ENCODE measurements at regions not wholly inside any gene's neighbourhood (a gene's known extent, or its start where the extent isn't known, plus 50 kb on each side); places are given as distances from the start of the nearest gene placed in this dataset.

DNA sequence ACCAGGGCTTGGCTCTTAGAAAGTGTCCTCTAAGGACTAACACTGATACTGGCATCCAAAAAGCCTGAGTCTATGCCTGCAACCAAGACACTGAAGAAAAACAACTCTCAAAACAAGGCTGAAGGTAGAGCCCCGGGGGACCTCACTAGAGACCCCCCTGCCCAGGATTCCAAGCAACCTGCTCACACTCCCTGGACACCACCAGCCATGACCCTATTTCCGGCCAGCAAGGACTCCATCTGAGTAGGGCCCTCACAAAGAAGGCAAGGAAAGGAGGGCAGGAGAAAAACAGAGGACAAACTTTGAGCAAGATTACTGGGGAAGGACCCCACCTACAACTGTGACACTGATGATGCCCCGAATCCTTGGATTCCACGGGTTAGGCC, 343.1 kb downstream of the NPHP4 start:
- Histone ChIP-seq H3K4me1 (ENCODE audit: low read depth) (no peaks in the 10 kb centered on the region), H3K36me3 (ENCODE audit: low read depth) (no peaks in the 10 kb centered on the region), H3K9me3 (no peaks in the 10 kb centered on the region), H3K4me3 (no peak overlapping the region)
- DNase-seq (no peak), ATAC-seq (no peak)
- TF ChIP-seq, protein P1, sequence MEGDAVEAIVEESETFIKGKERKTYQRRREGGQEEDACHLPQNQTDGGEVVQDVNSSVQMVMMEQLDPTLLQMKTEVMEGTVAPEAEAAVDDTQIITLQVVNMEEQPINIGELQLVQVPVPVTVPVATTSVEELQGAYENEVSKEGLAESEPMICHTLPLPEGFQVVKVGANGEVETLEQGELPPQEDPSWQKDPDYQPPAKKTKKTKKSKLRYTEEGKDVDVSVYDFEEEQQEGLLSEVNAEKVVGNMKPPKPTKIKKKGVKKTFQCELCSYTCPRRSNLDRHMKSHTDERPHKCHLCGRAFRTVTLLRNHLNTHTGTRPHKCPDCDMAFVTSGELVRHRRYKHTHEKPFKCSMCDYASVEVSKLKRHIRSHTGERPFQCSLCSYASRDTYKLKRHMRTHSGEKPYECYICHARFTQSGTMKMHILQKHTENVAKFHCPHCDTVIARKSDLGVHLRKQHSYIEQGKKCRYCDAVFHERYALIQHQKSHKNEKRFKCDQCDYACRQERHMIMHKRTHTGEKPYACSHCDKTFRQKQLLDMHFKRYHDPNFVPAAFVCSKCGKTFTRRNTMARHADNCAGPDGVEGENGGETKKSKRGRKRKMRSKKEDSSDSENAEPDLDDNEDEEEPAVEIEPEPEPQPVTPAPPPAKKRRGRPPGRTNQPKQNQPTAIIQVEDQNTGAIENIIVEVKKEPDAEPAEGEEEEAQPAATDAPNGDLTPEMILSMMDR (IDR thresholded peaks at IDR 0.05), result no peak
- intact Hi-C loops (cut with DNase I, micrococcal nuclease), result no loop called here

DNA sequence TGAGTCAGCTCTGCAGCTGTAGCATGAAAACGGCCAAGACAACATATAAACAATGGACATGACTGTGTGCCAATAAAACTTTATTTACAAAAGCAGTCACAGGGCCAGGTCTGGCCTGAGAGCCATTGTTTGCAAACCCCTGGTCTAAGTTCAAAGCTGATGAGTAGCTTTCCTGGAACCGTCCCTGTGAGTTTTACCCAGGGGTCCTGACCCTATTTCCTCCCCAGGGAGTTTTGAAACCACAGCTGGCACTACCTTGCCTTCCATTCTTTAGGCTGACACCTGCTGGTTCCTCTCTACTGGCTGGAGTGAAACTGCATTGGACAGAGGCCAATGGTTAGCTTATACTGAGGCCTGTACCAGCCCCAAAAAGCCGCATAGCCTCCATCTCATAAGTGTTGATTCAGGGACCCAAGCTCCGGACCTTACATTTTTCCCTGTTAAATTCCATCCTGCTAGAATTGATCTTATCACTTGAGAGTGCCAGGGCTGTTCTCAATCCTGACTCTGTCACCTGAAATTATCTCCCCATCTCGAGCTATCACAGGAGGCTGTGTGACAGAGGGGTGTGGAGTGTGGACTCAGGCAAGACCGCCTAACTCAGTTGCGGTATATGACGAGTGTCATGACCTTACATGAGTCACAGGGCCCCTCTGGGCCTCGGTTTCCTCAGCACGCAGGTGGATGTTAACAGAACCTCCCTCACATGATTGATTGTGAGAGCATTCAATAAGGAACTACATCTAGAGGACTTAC, 343.6 kb downstream of the NPHP4 start:
- no peaks in the 10 kb centered on the region for H3K9me3 ChIP-seq
- ATAC-seq (no peak), DNase-seq (no peak)
- no peaks in the 10 kb centered on the region for H3K36me3 ChIP-seq (ENCODE audit: low read depth)
- H3K4me3 ChIP-seq, result no peak overlapping the region
- TF ChIP-seq, protein P1 (IDR thresholded peaks at IDR 0.05), result no peak
- intact Hi-C loops (cut with DNase I, micrococcal nuclease), result no loop called here
- no peaks in the 10 kb centered on the region for H3K4me1 ChIP-seq (ENCODE audit: low read depth)

- no peaks in the 10 kb centered on the region for H3K4me1 ChIP-seq (ENCODE audit: low read depth)
- TF ChIP-seq, protein P1 (IDR thresholded peaks at IDR 0.05), result no peak
- intact Hi-C loops (cut with DNase I, micrococcal nuclease), result no loop called here
- H3K36me3 ChIP-seq (ENCODE audit: low read depth), result no peaks in the 10 kb centered on the region
- no peak overlapping the region for H3K4me3 ChIP-seq
- no peaks in the 10 kb centered on the region for H3K9me3 ChIP-seq
- DNase-seq (no peak), ATAC-seq (no peak)
Measured at GRCh38 chr1:5647234-5647633, 345.0 kb downstream of the NPHP4 start.

GRCh38 chr1:5646486-5647149, 345.6 kb downstream of the NPHP4 start:
- ATAC-seq, result no peak
- intact Hi-C loops (cut with DNase I, micrococcal nuclease), result no loop called here

GRCh38 chr1:5645929-5646328, 346.3 kb downstream of the NPHP4 start:
- H3K9me3 ChIP-seq, result no peaks in the 10 kb centered on the region
- DNase-seq (no peak), ATAC-seq (no peak)
- no peaks in the 10 kb centered on the region for H3K4me1 ChIP-seq (ENCODE audit: low read depth)
- H3K4me3 ChIP-seq, result no peak overlapping the region
- no peaks in the 10 kb centered on the region for H3K36me3 ChIP-seq (ENCODE audit: low read depth)
- TF ChIP-seq, protein P1 (IDR thresholded peaks at IDR 0.05), result no peak
- intact Hi-C loops (cut with DNase I, micrococcal nuclease), result no loop called here

More at GRCh38 chr1:5646486-5647149, 345.6 kb downstream of the NPHP4 start:
- no peaks in the 10 kb centered on the region for H3K36me3 ChIP-seq (ENCODE audit: low read depth)
- no peaks in the 10 kb centered on the region for H3K9me3 ChIP-seq
- no peaks in the 10 kb centered on the region for H3K4me1 ChIP-seq (ENCODE audit: low read depth)
- TF ChIP-seq, protein P1 (IDR thresholded peaks at IDR 0.05), result no peak
- no peak overlapping the region for H3K4me3 ChIP-seq
- DNase-seq, result no peak

Measured in mucosa of descending colon (tissue), 3 donors.